SU-DHL-6 (cell line): ENCODE measurements at regions not wholly inside any gene's neighbourhood (a gene's known extent, or its start where the extent isn't known, plus 50 kb on each side); places are given as distances from the start of the nearest gene placed in this dataset.

Source experiments
- H2AFZ ChIP-seq: fragments of 200-600 bp; sonication (generic); 2 replicates; pipeline ENCODE4 v1.6.1; 2014; ENCODE audit warnings: low read depth, mild to moderate bottlenecking, moderate library complexity, mixed read lengths, antibody characterized with exemption, low read length; ENCODE audit not compliant: severe bottlenecking
- H3F3A ChIP-seq: fragments of 200-600 bp; shearing (Covaris generic); 2 replicates; pipeline ENCODE4 v1.6.0; 2016; ENCODE audit warnings: antibody characterized with exemption, mild to moderate bottlenecking; ENCODE audit not compliant: insufficient read depth
- H3K27ac ChIP-seq: fragments of 200-600 bp; sonication (generic); 2 replicates; pipeline ENCODE4 v1.5.1; 2016; ENCODE audit warnings: low read depth, mild to moderate bottlenecking, low read length, moderate library complexity, mixed read lengths
- H3K27me3 ChIP-seq: fragments of 200-600 bp; sonication (generic), shearing (Covaris generic); 2 replicates; pipeline ENCODE4 v1.6.0; 2014; ENCODE audit warnings: mild to moderate bottlenecking, low read length
- H3K36me3 ChIP-seq: fragments of 200-600 bp; sonication (generic); 2 replicates; pipeline ENCODE4 v1.6.1; 2014; ENCODE audit warnings: mild to moderate bottlenecking, low read length, mixed read lengths
- H3K4me2 ChIP-seq: fragments of 300-600, 200-600 bp; shearing (Covaris generic), sonication (generic); 2 replicates; pipeline ENCODE4 v1.6.0; 2014; ENCODE audit warnings: low read length, low read depth, mild to moderate bottlenecking; ENCODE audit not compliant: poor library complexity, severe bottlenecking
- H3K4me3 ChIP-seq: fragments of 200-600 bp; sonication (generic); 2 replicates; pipeline ENCODE4 v1.5.1; 2014; ENCODE audit warnings: antibody characterized with exemption, low read length, mild to moderate bottlenecking, mixed read lengths; ENCODE audit not compliant: insufficient read depth, poor library complexity, severe bottlenecking
- H3K79me2 ChIP-seq: fragments of 200-600 bp; sonication (generic); 2 replicates; pipeline ENCODE4 v1.6.1; 2014; ENCODE audit warnings: mild to moderate bottlenecking, low read length, moderate library complexity; ENCODE audit not compliant: insufficient read depth
- H3K9ac ChIP-seq: fragments of 200-600 bp; sonication (generic); 2 replicates; pipeline ENCODE4 v1.7.0; 2014; ENCODE audit warnings: mild to moderate bottlenecking, low read length
- H3K9me2 ChIP-seq: fragments of 200-600 bp; sonication (generic); replicated peaks from 2 replicates; pipeline ENCODE4 v1.6.1; 2014; ENCODE audit warnings: low read length; ENCODE audit not compliant: insufficient read depth
- H3K9me3 ChIP-seq: fragments of 200-600 bp; sonication (generic); 2 replicates; pipeline ENCODE4 v1.6.1; 2014; ENCODE audit warnings: low read length, mixed read lengths; ENCODE audit not compliant: insufficient read depth
- H4K20me1 ChIP-seq: fragments of 200-600 bp; sonication (generic); 2 replicates; pipeline ENCODE4 v1.6.1; 2014; ENCODE audit warnings: low read depth, mild to moderate bottlenecking, antibody characterized with exemption, low read length, moderate library complexity, mixed read lengths
- CTCF ChIP-seq: fragments of 200-600 bp; sonication (generic); IDR thresholded peaks from one replicate; pipeline ENCODE4 v1.5.1; 2017; ENCODE audit warnings: antibody characterized with exemption, mild to moderate bottlenecking, low read length, moderate library complexity; ENCODE audit not compliant: insufficient read depth, poor library complexity, severe bottlenecking
- EZH2phosphoT487 ChIP-seq: fragments of 200-600 bp; sonication (generic), shearing (Covaris generic); conservative IDR thresholded peaks from 2 replicates; pipeline ENCODE4 v1.6.1; 2018; ENCODE audit warnings: mild to moderate bottlenecking, antibody characterized with exemption, low read length, moderate library complexity, mixed read lengths

GRCh38 chr2:43045866-43046265, 180.5 kb downstream of the ZFP36L2 start:
- H3K4me3 ChIP-seq: no peak overlapping the region
- H2AFZ ChIP-seq: no peak overlapping the region
- no peaks in the 10 kb centered on the region for H3K36me3 ChIP-seq
- no peaks in the 10 kb centered on the region for H3K27me3 ChIP-seq
- H3K9ac ChIP-seq: no peak overlapping the region
- H3F3A ChIP-seq: no peaks in the 10 kb centered on the region
- TF ChIP-seq CTCF (no peak), EZH2phosphoT487 (no peak)
- no peaks in the 10 kb centered on the region for H3K9me3 ChIP-seq
- no peaks in the 10 kb centered on the region for H3K9me2 ChIP-seq
- no peaks in the 10 kb centered on the region for H4K20me1 ChIP-seq
- no peak overlapping the region for H3K4me2 ChIP-seq
- H3K79me2 ChIP-seq: no peaks in the 10 kb centered on the region
- no peak overlapping the region for H3K27ac ChIP-seq

- H3K27ac ChIP-seq: no peak overlapping the region
- no peaks in the 10 kb centered on the region for H3K27me3 ChIP-seq
- no peak overlapping the region for H3K9ac ChIP-seq
- no peak for TF ChIP-seq CTCF
- TF ChIP-seq EZH2phosphoT487: no peak
- no peak overlapping the region for H3K4me3 ChIP-seq
- H3K4me2 ChIP-seq: no peak overlapping the region
- H4K20me1 ChIP-seq: no peaks in the 10 kb centered on the region
- no peaks in the 10 kb centered on the region for H3K9me3 ChIP-seq
- H3K79me2 ChIP-seq: no peaks in the 10 kb centered on the region
- H3K9me2 ChIP-seq: no peaks in the 10 kb centered on the region
- H2AFZ ChIP-seq: no peak overlapping the region
- H3K36me3 ChIP-seq: no peaks in the 10 kb centered on the region
- no peaks in the 10 kb centered on the region for H3F3A ChIP-seq
These were observed 182.2 kb downstream of the ZFP36L2 start for GRCh38 chr2:43044093-43044681.

- Histone ChIP-seq H3K27ac (no peak overlapping the region), H3K4me3 (no peak overlapping the region), H3K36me3 (no peaks in the 10 kb centered on the region), H3K9ac (no peak overlapping the region), H3K9me3 (no peaks in the 10 kb centered on the region), H3K9me2 (no peaks in the 10 kb centered on the region), H3F3A (no peaks in the 10 kb centered on the region), H3K27me3 (no peaks in the 10 kb centered on the region), H4K20me1 (no peaks in the 10 kb centered on the region), H3K4me2 (no peak overlapping the region), H2AFZ (no peak overlapping the region), H3K79me2 (no peaks in the 10 kb centered on the region)
- TF ChIP-seq CTCF: no peak
- TF ChIP-seq EZH2phosphoT487: no peak
These were observed 182.9 kb downstream of the ZFP36L2 start for GRCh38 chr2:43043553-43043870.
